ENCODE measurements at regions not wholly inside any gene's neighbourhood (a gene's known extent, or its start where the extent isn't known, plus 50 kb on each side); places are given as distances from the start of the nearest gene placed in this dataset. TPM values are rescaled to one million over a fixed set of nuclear protein-coding genes. Genes with fewer than 3 reads are reported as not detected.

GRCh38 chr2:231655488-231655887 is 52.8 kb upstream of the PTMA start:
- WGBS (ENCODE audit: low lambda C conversion rate, missing lambda C conversion rate), result 65% methylated on average over 8 of the region's 8 CpGs
- Histone ChIP-seq H3K9me2 (replicated peaks; ENCODE audit: insufficient read depth) (no peaks in the 10 kb centered on the region), H3K27ac (no peak overlapping the region), H2AFZ (no peak overlapping the region), H3K4me3 (no peak overlapping the region), H3K9me3 (ENCODE audit: low read depth) (no peaks in the 10 kb centered on the region), H3K4me2 (no peak overlapping the region), H3K4me1 (ENCODE audit: insufficient read depth) (peaks cover 5% of the 10 kb centered on the region), H3K27me3 (no peaks in the 10 kb centered on the region), H3K36me3 (replicated peaks; ENCODE audit: insufficient read depth, low read depth) (no peaks in the 10 kb centered on the region), H3K79me2 (no peaks in the 10 kb centered on the region), H4K20me1 (ENCODE audit: insufficient read depth, poor library complexity, severe bottlenecking) (no peaks in the 10 kb centered on the region)
- no peak for DNase-seq (ENCODE audit: low spot score)
- TF ChIP-seq EZH2phosphoT487 (IDR thresholded peaks at IDR 0.05; ENCODE audit: low read depth, severe bottlenecking, unreplicated experiment), result no peak
- no peak for TF ChIP-seq EZH2 (IDR thresholded peaks at IDR 0.05; ENCODE audit: borderline replicate concordance)
- TF ChIP-seq CTCF (IDR thresholded peaks at IDR 0.05; ENCODE audit: poor library complexity), result no peak

- Histone ChIP-seq H3K36me3 (replicated peaks; ENCODE audit: insufficient read depth, low read depth) (no peaks in the 10 kb centered on the region), H2AFZ (no peak overlapping the region), H3K9me3 (ENCODE audit: low read depth) (no peaks in the 10 kb centered on the region), H3K27ac (no peak overlapping the region), H4K20me1 (ENCODE audit: insufficient read depth, poor library complexity, severe bottlenecking) (no peaks in the 10 kb centered on the region), H3K27me3 (no peaks in the 10 kb centered on the region), H3K9me2 (replicated peaks; ENCODE audit: insufficient read depth) (no peaks in the 10 kb centered on the region), H3K4me3 (no peak overlapping the region), H3K4me2 (no peak overlapping the region), H3K79me2 (no peaks in the 10 kb centered on the region), H3K4me1 (ENCODE audit: insufficient read depth) (peaks cover 5% of the 10 kb centered on the region)
- TF ChIP-seq EZH2 (IDR thresholded peaks at IDR 0.05; ENCODE audit: borderline replicate concordance), result no peak
- no peak for TF ChIP-seq CTCF (IDR thresholded peaks at IDR 0.05; ENCODE audit: poor library complexity)
- no peak for TF ChIP-seq EZH2phosphoT487 (IDR thresholded peaks at IDR 0.05; ENCODE audit: low read depth, severe bottlenecking, unreplicated experiment)
- DNase-seq (ENCODE audit: low spot score), result no peak
- WGBS (ENCODE audit: low lambda C conversion rate, missing lambda C conversion rate), result 61% methylated on average over 6 of the region's 6 CpGs
These were observed 52.4 kb upstream of the PTMA start for GRCh38 chr2:231655894-231656293.

Small RNA genes lying in the stretch of these regions (small RNA-seq; reads per million reads assigned to genes)
- gene RN7SL499P, result not detected

Measured in hepatocyte (in vitro differentiated cells).